NCI-H82 treated with DMSO at 0.1 percent for 48 hours (cell line): ENCODE measurements at regions not wholly inside any gene's neighbourhood (a gene's known extent, or its start where the extent isn't known, plus 50 kb on each side); places are given as distances from the start of the nearest gene placed in this dataset.

Experiments used
- DNase-seq: peaks from one replicate; lab custom pipeline; 2025; ENCODE audit not compliant: unreplicated experiment; lab: John Stamatoyannopoulos, UW

DNA sequence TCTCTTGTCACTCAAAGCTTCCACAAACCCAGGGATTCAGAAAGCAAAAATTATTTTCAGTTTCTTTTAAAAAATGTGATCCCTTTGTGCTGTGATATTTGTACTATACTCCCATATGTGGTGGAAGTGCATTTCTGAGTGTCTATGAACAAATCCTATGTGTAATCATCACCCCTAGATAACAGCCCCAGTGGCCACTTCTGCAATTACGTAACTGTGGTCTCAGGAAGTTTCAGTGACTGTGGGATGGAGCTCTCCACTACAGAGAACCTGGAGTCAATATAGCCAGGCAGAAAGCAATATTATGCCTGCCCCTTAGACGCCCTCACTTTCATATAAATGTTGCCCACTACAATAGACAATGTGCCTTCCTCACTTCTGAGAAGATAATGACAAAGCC, 1101.7 kb upstream of the GHITM start:
- DNase-seq: no peak

DNA sequence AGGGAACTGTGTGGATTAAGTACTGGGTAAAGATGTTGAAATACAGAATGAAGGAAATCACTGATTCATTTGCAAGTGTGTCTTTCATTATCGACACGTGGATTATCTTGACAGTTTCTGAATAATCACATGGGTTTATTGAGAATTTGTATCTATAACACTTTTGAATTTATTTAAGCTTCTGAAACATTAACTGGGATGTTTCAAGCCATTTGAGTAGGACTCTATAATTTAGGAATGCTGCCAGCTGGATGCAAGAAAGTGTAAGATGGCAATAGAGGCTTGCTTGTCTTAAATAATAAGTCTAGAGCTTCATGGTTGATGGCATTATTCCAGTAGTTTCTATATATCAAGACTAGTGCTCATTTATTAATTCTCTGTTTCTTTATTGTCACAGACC, 1100.7 kb upstream of the GHITM start:
- DNase-seq: no peak

DNA sequence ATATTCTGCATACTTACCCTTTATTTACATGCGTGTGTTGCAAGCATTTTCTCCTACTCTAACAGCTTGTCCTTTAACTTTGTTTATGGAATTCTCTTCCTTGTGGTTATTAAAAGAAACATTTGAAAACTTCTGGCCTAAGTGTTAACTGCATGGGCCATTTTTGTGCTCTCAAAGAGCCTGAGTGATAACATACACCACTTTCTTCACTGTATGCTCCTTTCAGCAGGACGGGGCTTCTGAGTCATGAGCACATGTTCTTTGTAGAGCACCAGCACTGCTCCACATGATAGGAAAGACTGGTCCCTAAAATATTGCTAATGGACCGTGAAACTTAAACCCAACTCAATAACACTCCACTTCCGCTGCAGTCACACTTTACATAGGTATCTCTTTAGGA, 1093.6 kb upstream of the GHITM start:
- no peak for DNase-seq

DNA sequence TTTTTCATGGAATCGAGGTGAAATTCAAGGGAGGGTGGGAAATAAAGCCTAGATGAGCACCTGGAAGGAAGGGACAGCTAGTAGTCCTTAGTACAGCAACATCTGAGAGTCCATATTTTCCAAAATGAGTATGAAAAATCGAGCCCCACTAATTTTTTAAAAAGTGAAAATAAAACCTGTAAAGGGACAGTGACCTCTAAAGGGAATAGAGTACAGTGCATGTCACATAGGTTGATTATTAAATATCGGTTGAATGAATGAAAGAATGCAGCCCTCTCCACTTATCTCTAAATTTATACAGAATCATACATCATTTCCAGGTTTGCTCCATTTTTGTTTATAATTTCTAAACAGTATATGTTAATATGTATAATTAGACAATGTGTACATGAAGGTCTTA, 1088.5 kb upstream of the GHITM start:
- DNase-seq: no peak

DNA sequence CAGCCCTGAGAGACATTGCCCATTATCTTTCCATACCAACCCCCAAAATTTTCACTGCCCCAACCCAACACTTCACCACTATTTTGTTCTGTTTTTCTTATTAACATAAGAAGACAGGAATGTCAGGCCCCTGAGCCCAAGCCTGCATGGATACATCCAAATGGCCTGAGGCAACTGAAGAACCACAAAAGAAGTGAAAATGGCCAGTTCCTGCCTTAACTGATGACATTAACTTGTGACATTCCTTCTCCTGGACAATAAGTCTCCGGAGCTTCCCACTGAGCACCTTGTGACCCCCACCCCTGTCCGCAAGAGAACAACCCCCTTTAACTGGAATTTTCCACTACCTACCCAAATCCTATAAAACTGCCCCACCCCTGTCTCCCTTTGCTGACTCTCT, 1076.4 kb upstream of the GHITM start:
- DNase-seq: no peak

DNA sequence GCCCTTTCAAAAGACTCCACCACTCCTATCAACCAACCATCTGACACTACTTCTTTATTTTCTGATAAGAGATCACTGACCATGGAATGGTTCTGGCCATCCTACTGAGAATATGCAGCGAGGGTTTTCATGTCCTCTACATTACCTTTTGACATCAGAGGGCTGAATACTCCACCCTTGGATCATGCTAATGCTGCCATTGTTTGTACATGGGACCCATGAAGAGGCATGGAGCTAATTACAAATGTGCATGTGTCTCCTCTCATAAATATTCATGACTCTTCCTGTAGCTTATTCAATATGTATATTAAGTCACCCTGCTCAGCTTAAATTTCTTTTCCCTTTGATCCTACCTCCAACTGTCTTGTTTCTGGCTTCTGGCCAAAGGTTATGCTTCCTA, 1065.8 kb upstream of the GHITM start:
- DNase-seq: no peak

DNA sequence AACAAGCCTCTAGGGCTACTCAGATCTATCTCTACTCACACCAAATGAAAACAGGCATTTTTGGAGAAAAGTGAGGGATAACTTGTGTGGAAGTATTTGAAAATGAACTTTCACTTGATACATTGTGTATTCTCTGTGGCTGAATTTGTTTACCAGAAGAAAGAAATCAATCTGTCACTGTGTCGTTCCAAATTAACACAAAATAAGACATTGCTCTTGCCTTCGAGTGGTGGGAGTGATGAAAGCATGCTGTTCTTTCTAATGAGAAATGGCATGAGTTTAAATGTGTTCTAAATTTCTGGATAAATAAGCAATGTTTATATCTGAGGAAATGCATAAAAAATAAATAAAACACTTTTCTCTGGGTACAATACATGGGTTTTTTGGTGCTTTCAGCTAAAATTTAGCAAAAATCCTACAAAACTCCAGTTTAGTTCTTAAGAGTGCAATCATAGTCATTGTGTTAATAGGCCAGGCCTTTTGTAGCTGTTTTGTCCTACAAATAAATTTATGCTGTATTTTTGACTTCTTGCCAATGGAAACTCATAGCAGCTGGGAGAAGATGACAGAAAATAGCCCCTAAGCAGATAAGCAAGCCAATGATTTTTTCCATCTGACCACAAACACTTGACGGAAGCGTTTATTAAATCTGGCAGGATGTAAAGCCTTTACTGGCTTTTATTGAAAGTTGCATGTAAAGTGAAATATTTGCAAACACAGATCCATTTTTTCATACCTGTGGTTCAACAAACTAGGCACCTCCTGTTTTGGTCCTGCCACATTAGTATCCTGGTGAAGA, 1064.1 kb upstream of the GHITM start:
- DNase-seq: no peak

DNA sequence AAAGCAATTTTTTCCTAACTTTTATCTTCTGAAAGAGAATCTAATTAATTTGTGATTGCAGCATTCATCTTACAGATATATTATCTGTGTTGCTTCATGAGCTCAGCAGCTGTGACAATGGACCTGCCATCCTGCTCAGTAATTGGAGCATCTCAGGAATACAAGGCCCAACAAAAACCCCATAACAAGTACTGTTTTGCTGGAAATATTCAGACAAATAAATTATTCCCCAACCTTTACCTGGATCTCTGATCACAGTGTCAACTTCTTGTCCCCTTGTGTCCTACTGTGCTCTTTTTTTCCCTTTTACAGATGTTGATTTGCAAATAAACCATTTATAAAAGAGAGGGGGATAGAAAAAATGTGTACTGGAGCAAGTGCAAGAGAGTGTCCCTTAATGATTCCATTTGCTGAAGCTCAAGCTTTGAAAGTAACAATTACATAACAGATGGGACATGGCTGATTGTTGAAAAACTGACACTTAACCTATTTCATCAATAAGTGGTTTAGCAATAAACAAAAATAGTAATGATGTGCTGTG, 1063.4 kb upstream of the GHITM start:
- no peak for DNase-seq

DNA sequence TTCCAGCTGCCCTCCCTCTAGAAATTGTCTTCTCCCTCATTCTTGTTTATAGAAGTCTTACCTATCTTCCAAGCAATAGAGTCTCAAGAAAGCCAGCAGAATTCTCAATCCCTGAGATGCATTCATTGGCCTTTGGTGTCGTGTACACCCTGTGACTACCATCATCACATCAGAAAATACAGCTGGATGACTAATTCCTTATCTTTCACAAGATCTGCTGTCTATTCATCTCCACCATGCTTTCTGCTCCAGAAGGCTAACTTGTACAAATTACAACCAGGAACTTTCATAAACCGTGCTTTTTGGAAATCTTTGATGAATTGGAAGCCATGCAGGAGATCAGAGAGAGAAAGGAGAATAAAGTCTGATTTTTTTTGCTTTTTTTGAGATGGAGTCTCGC, 1062.9 kb upstream of the GHITM start:
- no peak for DNase-seq

DNA sequence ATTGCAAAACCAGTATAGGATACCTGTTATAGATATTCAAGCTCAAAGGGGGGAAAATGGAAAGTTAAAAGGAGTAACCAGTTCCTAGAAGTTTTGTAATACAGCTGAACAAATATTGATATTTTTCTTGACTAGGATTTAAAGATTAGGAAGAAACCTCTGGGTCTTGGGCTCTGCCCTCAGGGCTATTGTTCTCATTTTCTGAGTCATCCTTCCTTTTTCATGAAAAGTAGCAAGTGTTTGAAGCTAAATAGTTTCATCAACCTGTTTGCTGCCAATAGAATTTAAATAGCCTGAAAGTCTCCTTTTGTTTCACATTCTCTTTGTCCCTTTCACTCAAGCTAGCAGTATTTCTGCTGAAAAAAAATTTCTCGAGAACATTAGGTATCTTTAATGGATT, 1061.1 kb upstream of the GHITM start:
- no peak for DNase-seq

DNA sequence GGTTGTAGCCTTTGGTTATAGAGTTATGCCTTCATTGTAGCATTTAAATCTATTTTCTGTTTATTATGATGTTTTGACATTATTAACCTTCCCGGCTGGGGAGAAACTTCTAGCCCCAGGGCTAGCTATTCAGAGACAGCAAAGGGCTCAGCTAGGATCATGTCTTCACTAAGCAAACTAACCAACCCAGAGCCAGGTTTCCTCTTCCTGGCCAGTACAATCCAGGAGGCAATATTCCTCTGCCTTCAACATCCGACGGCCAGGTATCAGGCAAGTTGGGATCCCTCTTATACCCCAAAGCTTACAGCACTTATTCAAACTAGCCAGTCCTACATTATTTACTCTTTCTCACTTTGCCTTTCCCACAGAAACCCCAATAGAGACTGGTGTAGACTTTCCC, 1060.7 kb upstream of the GHITM start:
- no peak for DNase-seq

DNA sequence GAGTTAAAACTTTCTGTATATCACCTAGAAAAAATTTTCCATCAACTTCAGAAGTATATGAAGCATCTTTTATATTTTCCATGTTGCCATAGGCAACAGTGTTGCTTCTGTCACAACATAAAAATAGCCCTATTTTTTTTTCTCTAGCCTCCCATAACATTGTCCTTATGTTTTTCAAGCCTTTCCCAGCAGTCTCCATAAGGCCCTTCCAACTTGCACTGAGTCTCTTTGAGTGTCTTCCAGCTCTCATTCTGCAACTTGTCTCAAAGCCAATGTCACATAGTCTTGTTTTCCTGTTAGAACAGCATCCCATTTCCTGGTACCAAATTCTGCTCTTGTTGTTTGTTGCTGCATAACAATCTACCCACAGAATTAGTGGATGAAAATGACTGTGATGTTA, 1055.5 kb upstream of the GHITM start:
- no peak for DNase-seq

DNA sequence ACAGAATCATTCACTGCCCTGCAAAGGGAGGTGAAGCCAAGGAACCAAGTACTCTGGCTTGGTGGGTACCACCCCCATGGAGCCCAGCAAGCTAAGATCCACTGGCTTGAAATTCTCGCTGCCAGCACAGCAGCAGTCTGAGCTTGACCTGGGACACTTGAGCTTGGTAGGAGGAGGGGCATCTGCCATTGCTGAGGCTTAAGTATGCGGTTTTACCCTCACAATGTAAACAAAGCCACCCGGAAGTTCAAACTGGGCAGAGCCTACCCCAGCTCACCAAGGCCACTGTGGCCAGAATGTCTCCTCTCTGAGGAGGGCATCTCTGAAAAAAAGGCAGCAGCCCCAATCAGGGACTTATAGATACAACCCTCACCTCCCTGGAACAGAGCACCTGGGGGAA, 1050.0 kb upstream of the GHITM start:
- no peak for DNase-seq

DNA sequence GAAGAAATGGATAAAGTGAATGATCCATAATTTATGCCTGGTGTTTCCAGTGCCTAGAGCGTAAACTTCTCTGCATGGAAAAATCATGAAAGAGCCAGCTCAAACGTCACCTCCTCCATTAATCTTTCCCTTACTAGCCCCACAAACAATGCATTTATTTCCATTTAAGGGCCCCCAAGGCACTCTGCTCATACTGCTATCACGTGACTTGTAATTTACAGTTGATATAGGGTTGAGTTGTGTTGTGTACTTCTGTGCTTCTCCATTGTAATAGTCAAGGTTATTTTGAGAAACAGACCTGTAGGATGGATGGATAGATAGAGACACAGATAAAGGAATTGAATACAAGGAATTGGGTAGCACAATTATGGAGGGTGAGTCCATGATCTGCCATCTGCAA, 1034.7 kb upstream of the GHITM start:
- DNase-seq: no peak

DNA sequence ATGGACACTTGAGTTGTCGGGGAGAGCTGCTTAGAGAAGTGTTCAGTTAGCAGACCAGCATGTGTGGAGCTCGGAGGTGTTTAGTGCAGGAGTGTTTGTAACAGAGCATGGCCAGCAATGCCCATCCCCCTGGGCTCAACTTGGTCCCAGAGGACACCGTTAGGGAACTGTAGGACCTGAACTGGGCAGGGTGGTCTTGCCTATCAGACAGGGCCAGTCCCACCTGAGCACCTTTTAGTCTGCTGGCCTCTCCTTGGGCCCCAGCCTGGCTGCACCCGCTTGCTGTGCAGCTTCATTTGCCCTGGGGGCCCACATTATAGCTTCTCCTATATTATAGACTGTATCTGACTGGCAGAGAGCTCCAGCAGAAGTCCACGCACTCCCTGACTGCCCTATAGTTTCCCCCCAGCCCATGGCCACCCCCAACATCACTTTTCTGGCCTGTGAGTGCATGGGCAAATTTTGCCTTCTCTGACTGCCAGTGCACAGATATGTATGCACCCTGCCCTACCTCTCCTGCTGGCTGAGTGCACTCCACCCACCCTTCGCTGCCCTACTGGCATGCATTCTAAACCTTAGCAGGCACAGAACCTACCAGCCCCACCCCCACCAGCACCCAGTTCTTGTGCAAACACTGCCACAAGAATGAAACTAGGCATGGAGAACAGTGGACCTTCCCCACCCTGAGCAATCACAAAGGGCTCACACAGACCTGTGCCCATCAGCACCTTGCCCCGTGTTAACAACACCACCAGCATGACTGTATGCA, 1030.6 kb upstream of the GHITM start:
- no peak for DNase-seq

DNA sequence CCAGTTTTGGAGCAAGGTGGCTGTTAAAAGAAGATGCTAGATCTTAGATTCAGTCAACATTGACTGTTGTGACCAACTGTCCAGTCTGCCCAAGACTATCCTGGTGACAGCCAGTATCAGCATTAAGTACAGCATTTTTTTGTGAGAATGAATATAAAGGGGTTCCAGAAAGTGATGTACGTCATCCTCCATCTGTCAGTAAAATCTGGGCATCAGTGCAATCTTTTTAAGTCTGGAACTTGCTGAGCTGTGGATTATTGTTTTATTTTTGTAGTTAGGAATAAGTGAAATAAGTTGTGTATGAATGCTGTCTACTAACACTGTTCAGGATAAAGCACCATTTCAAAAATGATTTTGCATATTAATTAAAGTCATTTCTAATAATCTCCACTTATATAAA, 1020.0 kb upstream of the GHITM start:
- no peak for DNase-seq

DNA sequence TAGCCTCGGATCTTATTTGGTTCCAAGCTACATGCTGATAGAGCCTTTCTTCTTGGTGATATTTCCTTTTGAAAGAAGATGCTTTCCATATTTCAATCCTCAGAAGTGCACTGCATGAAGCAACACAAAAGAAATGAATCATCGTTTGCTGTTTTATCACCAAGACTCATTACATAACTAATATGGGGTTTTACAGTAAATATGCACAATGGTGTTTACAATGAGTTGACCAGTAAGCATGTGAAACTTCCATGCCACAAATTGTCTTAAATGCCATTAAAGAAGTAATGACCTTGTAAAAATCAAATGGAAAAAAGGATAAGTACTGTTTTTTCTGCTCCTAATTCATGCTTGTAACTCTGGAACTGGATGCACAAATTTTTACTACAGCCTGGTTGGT, 1017.0 kb upstream of the GHITM start:
- DNase-seq: no peak

DNA sequence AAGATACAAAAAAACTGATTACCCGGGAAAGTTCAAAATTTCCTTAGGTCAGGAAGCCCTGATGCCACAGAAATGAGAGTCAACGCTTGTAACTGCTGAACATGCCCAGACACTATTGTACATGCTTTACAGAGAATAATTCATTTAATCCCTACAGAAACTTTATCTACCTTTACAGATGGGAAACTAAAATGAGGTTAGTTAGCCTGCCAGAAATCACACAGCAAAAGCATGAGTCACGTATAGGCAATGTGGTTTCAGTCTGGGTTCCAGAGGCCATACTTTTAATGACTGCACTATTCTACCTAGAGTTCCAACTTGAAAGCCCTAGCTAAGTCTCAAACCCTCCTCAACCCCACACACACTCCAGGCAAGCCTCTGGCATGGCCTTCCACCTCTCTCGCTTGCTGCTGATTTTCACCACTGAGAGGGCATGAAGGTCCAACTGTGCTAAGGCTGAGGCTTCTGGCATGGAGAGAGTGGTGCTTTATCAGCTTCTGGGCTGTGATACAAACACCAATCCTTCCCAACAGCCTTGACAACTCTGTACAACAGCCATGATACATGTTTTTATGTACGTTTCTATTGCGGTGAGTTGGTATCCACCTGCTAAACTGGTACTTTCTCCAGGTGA, 1011.2 kb upstream of the GHITM start:
- DNase-seq: no peak

DNA sequence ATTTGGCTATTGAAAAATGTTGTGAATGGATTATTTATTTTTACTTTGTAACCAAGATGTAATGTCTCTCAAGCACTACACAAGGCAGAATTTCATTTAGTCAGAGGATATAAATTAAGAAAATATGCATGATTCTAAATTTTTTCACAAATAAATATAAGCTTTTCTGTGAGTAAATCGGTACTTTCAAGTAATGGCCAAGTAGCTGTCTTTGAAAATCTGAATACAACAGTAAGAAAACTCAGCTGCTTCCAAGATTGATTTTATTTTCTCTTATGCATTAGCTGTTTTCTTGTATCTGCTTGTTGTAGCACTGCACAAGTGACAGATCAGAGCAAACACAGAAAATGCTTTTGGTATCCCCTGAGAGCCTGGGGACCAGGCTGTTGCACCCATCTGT, 998.5 kb upstream of the GHITM start:
- DNase-seq: no peak

DNA sequence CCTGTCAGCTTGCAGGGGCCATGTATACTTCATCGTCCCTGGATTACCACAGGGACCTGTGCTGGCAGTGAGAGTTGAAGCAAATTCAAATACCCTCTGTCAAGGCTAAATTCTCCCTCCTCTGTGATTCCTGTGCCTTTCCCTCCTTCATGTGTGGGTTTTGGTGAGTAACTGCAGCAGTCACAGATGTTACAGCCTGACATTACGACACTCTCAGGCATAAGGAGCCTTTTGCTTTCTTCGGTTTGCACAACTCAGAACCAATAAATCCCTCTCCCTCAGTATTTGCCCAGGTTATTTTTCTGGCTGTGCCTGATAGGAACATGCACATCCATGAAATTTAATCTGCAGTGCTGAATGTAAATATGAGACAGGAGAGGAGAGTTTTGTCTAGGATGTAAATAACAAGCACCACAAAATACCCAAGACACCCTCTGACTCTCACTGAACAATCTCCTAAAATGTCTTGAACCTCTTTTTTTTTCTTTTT, 997.2 kb upstream of the GHITM start:
- DNase-seq: no peak

DNA sequence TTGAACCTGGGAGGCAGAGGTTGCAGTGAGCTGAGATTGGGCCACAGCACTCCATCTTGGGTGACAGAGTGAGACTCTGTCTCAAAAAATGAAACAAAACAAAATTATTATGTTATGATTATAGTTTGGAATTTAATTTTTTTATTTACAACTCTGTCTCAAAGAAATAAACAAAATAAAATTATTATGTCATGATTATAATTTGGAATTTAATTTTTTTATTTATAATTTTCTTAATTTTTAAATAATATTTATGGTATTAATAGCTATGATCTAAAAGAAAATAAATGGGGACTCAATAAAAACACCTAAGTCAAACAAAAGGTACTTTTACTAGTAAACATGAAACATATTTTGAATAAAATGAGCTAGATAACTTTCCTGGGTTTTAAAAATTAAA, 994.8 kb upstream of the GHITM start:
- no peak for DNase-seq

DNA sequence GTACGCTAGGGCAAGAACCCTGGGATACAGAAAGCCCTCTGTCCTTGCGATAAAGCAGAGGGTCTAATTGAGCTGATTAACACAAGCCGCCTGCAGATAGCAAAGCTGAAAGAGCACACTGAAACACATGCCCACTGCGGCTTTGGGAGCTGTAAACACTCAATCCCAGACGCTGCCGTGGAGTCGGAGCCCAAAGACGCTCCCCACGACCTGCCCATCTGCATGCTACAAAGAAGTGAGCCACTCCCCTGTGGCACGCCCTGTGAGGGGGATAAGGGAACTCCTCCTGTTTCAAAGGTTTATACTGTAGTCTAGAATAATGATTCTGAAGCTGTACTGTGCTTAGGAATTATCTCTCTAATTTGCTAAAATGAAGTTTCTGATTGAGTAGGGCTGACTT, 985.6 kb upstream of the GHITM start:
- peak; percentile 55 for DNase-seq
